GM23248 (cell line): ENCODE measurements at regions not wholly inside any gene's neighbourhood (a gene's known extent, or its start where the extent isn't known, plus 50 kb on each side); places are given as distances from the start of the nearest gene placed in this dataset.

Experiments used
- EZH2 ChIP-seq: fragments of 200-600 bp; sonication (generic); IDR thresholded peaks from 2 replicates; pipeline ENCODE4 v1.6.1; 2018; ENCODE audit warnings: antibody characterized with exemption, mild to moderate bottlenecking; ENCODE audit not compliant: insufficient read depth, poor library complexity, severe bottlenecking
- EZH2phosphoT487 ChIP-seq: fragments of 200-600 bp; sonication (generic); IDR thresholded peaks from 2 replicates; pipeline ENCODE4 v1.6.1; 2018; ENCODE audit warnings: antibody characterized with exemption, moderate library complexity, mild to moderate bottlenecking, low read depth; ENCODE audit not compliant: insufficient read depth

DNA sequence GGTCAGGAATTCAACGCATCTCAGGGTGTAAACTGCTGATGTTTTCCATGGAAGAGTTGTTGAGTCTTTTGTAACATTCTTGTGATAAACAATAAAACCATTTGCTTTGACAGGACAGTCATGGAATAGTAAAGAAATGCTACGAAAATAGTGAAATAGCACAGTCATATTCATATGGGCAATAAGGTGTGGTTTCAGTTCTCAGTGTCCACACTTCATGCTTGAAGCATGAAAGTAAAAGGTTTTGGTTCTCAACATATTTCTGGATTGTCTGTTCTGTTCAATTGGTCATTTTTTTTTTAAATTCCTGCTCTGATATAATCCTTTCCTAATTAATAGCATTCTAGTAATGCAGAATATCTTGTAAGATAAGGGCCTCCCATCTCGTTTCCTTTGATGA, 467.6 kb upstream of the ZNF608 start:
- TF ChIP-seq EZH2 (no peak), EZH2phosphoT487 (no peak)
